PC-3 (cell line): ENCODE measurements at regions not wholly inside any gene's neighbourhood (a gene's known extent, or its start where the extent isn't known, plus 50 kb on each side); places are given as distances from the start of the nearest gene placed in this dataset.

Experiments
- ATAC-seq: fragments of 200-7000 bp; cut with Tn5 transposase; 2 replicates; pipeline ENCODE4 v1.9.1; 2020; ENCODE audit warnings: mild to moderate bottlenecking, moderate library complexity
- BruUV-seq: library from RNA; stranded (reverse); fragments of 400-500 nt; replicated peaks from 2 replicates; lab custom pipeline; 2021; lab: Mats Ljungman, UMichigan
- CTCF ChIA-PET: fragments of 300-600 bp; sonication (Branson Sonifier 250); formaldehyde crosslinking; loops from one replicate; lab custom pipeline; 2022; ENCODE audit warnings: antibody characterized with exemption; lab: Charles Lee
- POLR2A ChIA-PET: fragments of 300-600 bp; sonication (Branson Sonifier 250); formaldehyde crosslinking; loops from one replicate; lab custom pipeline; 2022; ENCODE audit warnings: antibody characterized with exemption; ENCODE audit not compliant: unreplicated experiment; lab: Charles Lee
- DNase-seq: peaks from one replicate; pipeline ENCODE4 v3.0.0-alpha.2; 2015
- H2AFZ ChIP-seq: fragments of 300-600 bp; sonication (generic); 2 replicates; pipeline ENCODE4 v1.6.0; 2016; ENCODE audit warnings: antibody characterized with exemption, low read length
- H3F3A ChIP-seq: fragments of 300-600 bp; sonication (generic); one replicate; pipeline ENCODE4 v1.6.0; 2017; ENCODE audit warnings: antibody characterized with exemption, low read length, control low read depth, mild to moderate bottlenecking; ENCODE audit not compliant: unreplicated experiment
- H3K27ac ChIP-seq: fragments of 300-600 bp; sonication (generic); 2 replicates; pipeline ENCODE4 v1.5.1; 2016; ENCODE audit warnings: mild to moderate bottlenecking, low read length
- H3K27me3 ChIP-seq: fragments of 300-600 bp; sonication (generic); 2 replicates; pipeline ENCODE4 v1.6.1; 2016; ENCODE audit warnings: low read length, mixed read lengths
- H3K36me3 ChIP-seq: fragments of 300-600 bp; sonication (generic); 2 replicates; pipeline ENCODE4 v1.6.1; 2016; ENCODE audit warnings: low read depth, mixed run types, low read length, mixed read lengths
- H3K4me1 ChIP-seq: fragments of 300-600 bp; sonication (generic); 2 replicates; pipeline ENCODE4 v1.5.1; 2016; ENCODE audit warnings: low read length; ENCODE audit not compliant: insufficient read depth
- H3K4me2 ChIP-seq: fragments of 300-600 bp; sonication (generic); 2 replicates; pipeline ENCODE4 v1.6.0; 2016; ENCODE audit warnings: low read length
- H3K4me3 ChIP-seq: fragments of 300-600 bp; sonication (generic); 2 replicates; pipeline ENCODE4 v1.5.1; 2016; ENCODE audit warnings: mild to moderate bottlenecking, low read length, mixed read lengths
- H3K79me2 ChIP-seq: fragments of 300-600 bp; sonication (generic); 2 replicates; pipeline ENCODE4 v1.6.1; 2017; ENCODE audit warnings: low read length, mixed read lengths
- H3K9ac ChIP-seq: fragments of 300-600 bp; sonication (generic); 2 replicates; pipeline ENCODE4 v1.6.0; 2016; ENCODE audit warnings: mild to moderate bottlenecking, low read length
- H3K9me2 ChIP-seq: fragments of 300-600 bp; sonication (generic); replicated peaks from 2 replicates; pipeline ENCODE4 v1.6.1; 2016; ENCODE audit warnings: mixed run types, low read length, mixed read lengths
- H3K9me3 ChIP-seq: fragments of 300-600 bp; sonication (generic); 2 replicates; pipeline ENCODE4 v1.6.1; 2016; ENCODE audit warnings: low read length, mixed read lengths
- H4K20me1 ChIP-seq: fragments of 300-600 bp; sonication (generic); 2 replicates; pipeline ENCODE4 v1.6.1; 2016; ENCODE audit warnings: low read length, mixed read lengths
- CTCF ChIP-seq: fragments of 300-600 bp; sonication (generic); conservative IDR thresholded peaks from 2 replicates; pipeline ENCODE4 v1.5.1; 2017; ENCODE audit warnings: antibody characterized with exemption, low read depth, mild to moderate bottlenecking, low read length
- EZH2 ChIP-seq: fragments of 300-600 bp; sonication (generic); IDR thresholded peaks from one replicate; pipeline ENCODE4 v1.6.1; 2017; ENCODE audit warnings: antibody characterized with exemption, mild to moderate bottlenecking, low read length; ENCODE audit not compliant: unreplicated experiment
- EZH2phosphoT487 ChIP-seq: fragments of 300-600 bp; sonication (generic); IDR thresholded peaks from 2 replicates; pipeline ENCODE4 v1.6.1; 2018; ENCODE audit warnings: mild to moderate bottlenecking, antibody characterized with exemption, low read length, borderline replicate concordance
- intact Hi-C: fragments of 100-400 bp; cut with micrococcal nuclease; formaldehyde crosslinking; loops from 2 replicates; pipeline ENCODE4 v1.9.0; 2023

GRCh38 chr3:8094415-8094814 lies 407.2 kb upstream of the LMCD1 start:
- H4K20me1 ChIP-seq: no peaks in the 10 kb centered on the region
- no peak overlapping the region for H2AFZ ChIP-seq
- ChIA-PET POLR2A (no interaction called here), CTCF (no interaction called here)
- H3K4me3 ChIP-seq: no peak overlapping the region
- no peaks in the 10 kb centered on the region for H3K27me3 ChIP-seq
- H3K4me1 ChIP-seq: no peaks in the 10 kb centered on the region
- H3K9me3 ChIP-seq: no peaks in the 10 kb centered on the region
- no peak overlapping the region for H3K27ac ChIP-seq
- no peak for ATAC-seq
- no peak overlapping the region for H3K9ac ChIP-seq
- no peak overlapping the region for H3K4me2 ChIP-seq
- H3K9me2 ChIP-seq: no peaks in the 10 kb centered on the region
- no peak for DNase-seq
- H3K36me3 ChIP-seq: no peaks in the 10 kb centered on the region
- no peaks in the 10 kb centered on the region for H3F3A ChIP-seq
- TF ChIP-seq EZH2phosphoT487 (no peak), EZH2 (no peak), CTCF (no peak)
- intact Hi-C loops: no loop called here
- H3K79me2 ChIP-seq: no peaks in the 10 kb centered on the region
- BruUV-seq: no TSS peak

GRCh38 chr3:8095724-8096123 lies 405.9 kb upstream of the LMCD1 start:
- H3K9ac ChIP-seq: no peak overlapping the region
- no peaks in the 10 kb centered on the region for H3K9me2 ChIP-seq
- intact Hi-C loops: no loop called here
- no peak overlapping the region for H2AFZ ChIP-seq
- no peak overlapping the region for H3K4me2 ChIP-seq
- H3K9me3 ChIP-seq: no peaks in the 10 kb centered on the region
- DNase-seq: peak; percentile 14
- H4K20me1 ChIP-seq: no peaks in the 10 kb centered on the region
- H3K4me1 ChIP-seq: no peaks in the 10 kb centered on the region
- H3K27ac ChIP-seq: no peak overlapping the region
- no peak overlapping the region for H3K4me3 ChIP-seq
- no peaks in the 10 kb centered on the region for H3K27me3 ChIP-seq
- ChIA-PET CTCF (no interaction called here), POLR2A (no interaction called here)
- no peak for ATAC-seq
- TF ChIP-seq CTCF (peak; percentile 43; the same call in 1 of the 2 replicates), EZH2 (no peak), EZH2phosphoT487 (no peak)
- H3K79me2 ChIP-seq: no peaks in the 10 kb centered on the region
- no peaks in the 10 kb centered on the region for H3F3A ChIP-seq
- no peaks in the 10 kb centered on the region for H3K36me3 ChIP-seq
- no TSS peak for BruUV-seq

- H3K79me2 ChIP-seq: no peaks in the 10 kb centered on the region
- no peaks in the 10 kb centered on the region for H3K9me2 ChIP-seq
- DNase-seq: no peak
- no peak for ATAC-seq
- no peak overlapping the region for H2AFZ ChIP-seq
- no peaks in the 10 kb centered on the region for H3K36me3 ChIP-seq
- no peak overlapping the region for H3K9ac ChIP-seq
- H3K4me3 ChIP-seq: no peak overlapping the region
- TF ChIP-seq EZH2phosphoT487 (no peak), EZH2 (no peak), CTCF (peak; percentile 48)
- no peaks in the 10 kb centered on the region for H3K4me1 ChIP-seq
- ChIA-PET POLR2A (no interaction called here), CTCF (no interaction called here)
- H3K4me2 ChIP-seq: no peak overlapping the region
- intact Hi-C loops: no loop called here
- H3K9me3 ChIP-seq: no peaks in the 10 kb centered on the region
- H4K20me1 ChIP-seq: no peaks in the 10 kb centered on the region
- no peaks in the 10 kb centered on the region for H3F3A ChIP-seq
- BruUV-seq: no TSS peak
- peaks cover 9% of the 10 kb centered on the region for H3K27me3 ChIP-seq
- H3K27ac ChIP-seq: no peak overlapping the region
Observed at GRCh38 chr3:8097690-8098089, 403.9 kb upstream of the LMCD1 start.
